Endothelial cell of umbilical vein (primary cell): ENCODE measurements at regions not wholly inside any gene's neighbourhood (a gene's known extent, or its start where the extent isn't known, plus 50 kb on each side); places are given as distances from the start of the nearest gene placed in this dataset.

Experiments
- BruUV-seq: library from RNA; stranded (reverse); fragments of 400-500 nt; replicated peaks from 2 replicates; lab custom pipeline; 2021; lab: Mats Ljungman, UMichigan
- CTCF ChIA-PET: fragments of 300-600, 350-600 bp; sonication (Branson Sonifier 250); formaldehyde crosslinking; loops from one replicate; lab custom pipeline; 2021; ENCODE audit warnings: antibody characterized with exemption, inconsistent platforms; lab: Charles Lee
- POLR2A ChIA-PET: fragments of 300-600, 350-600 bp; sonication (Branson Sonifier 250); formaldehyde crosslinking; loops from one replicate; lab custom pipeline; 2021; ENCODE audit warnings: antibody characterized with exemption, inconsistent platforms; lab: Charles Lee
- DNase-seq: peaks from one replicate; pipeline ENCODE4 v3.0.0-alpha.2; 2011; ENCODE audit warnings: low read depth, low spot score
- FAIRE-seq: peaks from 2 replicates; lab custom pipeline; 2011; peaks lifted over from hg19 to GRCh38; lab: Jason Lieb, UNC
- H2AFZ ChIP-seq: 2 replicates; pipeline ENCODE4 v1.6.0; 2012; ENCODE audit warnings: low read depth, low read length, control low read depth, inconsistent platforms
- H3K27ac ChIP-seq: 2 replicates; pipeline ENCODE4 v1.5.1; 2011; ENCODE audit warnings: low read depth, mild to moderate bottlenecking, control low read depth, low read length, moderate library complexity; ENCODE audit not compliant: insufficient read depth
- H3K27me3 ChIP-seq, 2 experiments: 2 replicates each; pipeline versions ENCODE4 v1.6.0 to v1.6.1; 2011; ENCODE audit warnings: low read length in 2 of 2, mixed read lengths in 1 of 2; ENCODE audit not compliant: control insufficient read depth in 2 of 2, insufficient read depth in 2 of 2
- H3K36me3 ChIP-seq, 2 experiments: 2 replicates in 1 of 2; 3 replicates in 1 of 2; pipeline ENCODE4 v1.5.1; 2011; ENCODE audit warnings: low read length in 2 of 2, mild to moderate bottlenecking in 1 of 2, moderate library complexity in 1 of 2; ENCODE audit not compliant: control insufficient read depth in 2 of 2, insufficient read depth in 2 of 2; ENCODE audit errors: extremely low read depth in 1 of 2
- H3K4me1 ChIP-seq: 3 replicates; pipeline ENCODE4 v1.5.1; 2011; ENCODE audit warnings: mild to moderate bottlenecking, low read length; ENCODE audit not compliant: control insufficient read depth, insufficient read depth; ENCODE audit errors: extremely low read depth
- H3K4me2 ChIP-seq: 2 replicates; pipeline ENCODE4 v1.6.1; 2011; ENCODE audit warnings: low read length, control low read depth, mixed read lengths; ENCODE audit not compliant: insufficient read depth
- H3K4me3 ChIP-seq, 3 experiments: fragments of 200-600 bp in 1 of 3; sonication (generic), shearing (Covaris generic) in 1 of 3; replicated peaks in 1 of 3; 2 replicates each; pipeline ENCODE4 v1.5.1; 2011 to 2016; ENCODE audit warnings: control low read depth in 3 of 3, low read length in 3 of 3, mild to moderate bottlenecking in 2 of 3, inconsistent platforms in 1 of 3, low read depth in 1 of 3, moderate library complexity in 1 of 3; ENCODE audit not compliant: insufficient read depth in 1 of 3
- H3K79me2 ChIP-seq: 2 replicates; pipeline ENCODE4 v1.6.0; 2012; ENCODE audit warnings: low read length, inconsistent platforms; ENCODE audit not compliant: control insufficient read depth, insufficient read depth
- H3K9ac ChIP-seq: replicated peaks from 2 replicates; pipeline ENCODE3; 2011; ENCODE audit warnings: low read length, control low read depth; ENCODE audit not compliant: insufficient read depth; ENCODE audit errors: extremely low read depth
- H3K9me1 ChIP-seq: replicated peaks from 3 replicates; pipeline ENCODE4 v1.6.0; 2011; ENCODE audit warnings: mild to moderate bottlenecking, low read length; ENCODE audit not compliant: control insufficient read depth, insufficient read depth; ENCODE audit errors: extremely low read depth
- H3K9me3 ChIP-seq: replicated peaks from 2 replicates; pipeline ENCODE4 v1.5.1; 2012; ENCODE audit warnings: low read length, inconsistent platforms; ENCODE audit not compliant: control insufficient read depth, insufficient read depth
- H4K20me1 ChIP-seq: replicated peaks from 2 replicates; pipeline ENCODE3; 2011; ENCODE audit warnings: mild to moderate bottlenecking, low read length; ENCODE audit not compliant: control insufficient read depth, insufficient read depth; ENCODE audit errors: extremely low read depth
- CTCF ChIP-seq, 2 donors: IDR thresholded peaks; 1 replicate in 1 of 2; 2 replicates in 1 of 2; pipeline ENCODE4 v1.5.1; 2011; ENCODE audit warnings: low read length in 2 of 2, mild to moderate bottlenecking in 2 of 2, moderate library complexity in 2 of 2, control low read depth in 1 of 2, inconsistent platforms in 1 of 2, low read depth in 1 of 2; ENCODE audit not compliant: insufficient read depth in 1 of 2; ENCODE audit errors: extremely low read depth in 1 of 2
- EZH2 ChIP-seq: IDR thresholded peaks from 2 replicates; pipeline ENCODE4 v1.6.1; 2012; ENCODE audit warnings: borderline replicate concordance, low read depth, mild to moderate bottlenecking, moderate library complexity, low read length, inconsistent platforms; ENCODE audit not compliant: severe bottlenecking
- FOS ChIP-seq: IDR thresholded peaks from 2 replicates; pipeline ENCODE4 v1.6.1; 2011; ENCODE audit warnings: mild to moderate bottlenecking, low read length, moderate library complexity, borderline replicate concordance; ENCODE audit not compliant: insufficient read depth
- GATA2 ChIP-seq: IDR thresholded peaks from 2 replicates; pipeline ENCODE4 v1.7.0; 2011; ENCODE audit warnings: low read depth, mild to moderate bottlenecking, moderate library complexity, mixed read lengths, low read length; ENCODE audit not compliant: insufficient read length, insufficient read depth
- JUN ChIP-seq: IDR thresholded peaks from 2 replicates; pipeline ENCODE4 v1.6.1; 2011; ENCODE audit warnings: borderline replicate concordance, low read depth; ENCODE audit not compliant: insufficient read length, insufficient read depth
- MAX ChIP-seq: IDR thresholded peaks from 2 replicates; pipeline ENCODE4 v1.6.1; 2011; ENCODE audit not compliant: insufficient read depth, insufficient read length
- MYC ChIP-seq: IDR thresholded peaks from one replicate; pipeline ENCODE4 v1.6.1; 2011; ENCODE audit warnings: mild to moderate bottlenecking, low read depth, low read length
- POLR2A ChIP-seq: IDR thresholded peaks from 2 replicates; pipeline ENCODE4 v1.6.1; 2012; ENCODE audit warnings: low read depth, mild to moderate bottlenecking, control low read depth, low read length
- POLR2AphosphoS5 ChIP-seq: IDR thresholded peaks from 2 replicates; pipeline ENCODE4 v1.6.1; 2012; ENCODE audit warnings: low read depth, mild to moderate bottlenecking, control low read depth, low read length, moderate library complexity; ENCODE audit not compliant: insufficient read depth
- dilution Hi-C: fragments of 300-500 bp; cut with MboI; formaldehyde crosslinking; loops from one replicate; pipeline ENCODE4 v1.15.0; 2019; ENCODE audit warnings: low sequenced_read_pairs; ENCODE audit not compliant: extremely low pct_ligation_motif_present
- intact Hi-C: fragments of 100-400 bp; cut with micrococcal nuclease; formaldehyde crosslinking; loops from one replicate; pipeline ENCODE4 v1.10.0; 2022

GRCh38 chr18:55744206-55744605 lies 156.2 kb upstream of the TCF4 start:
- POLR2A ChIA-PET: no interaction called here
- dilution Hi-C loops: no loop called here

More at GRCh38 chr18:55744206-55744605, 156.2 kb upstream of the TCF4 start:
- CTCF ChIA-PET: no interaction called here
- intact Hi-C loops: no loop called here
- DNase-seq (no peak), FAIRE-seq (no peak)
- Histone ChIP-seq H3K4me3 (no peak overlapping the region), H3K27me3 (no peaks in the 10 kb centered on the region), H3K9me1 (no peaks in the 10 kb centered on the region), H2AFZ (no peak overlapping the region), H4K20me1 (no peaks in the 10 kb centered on the region), H3K9ac (no peak overlapping the region), H3K4me2 (no peak overlapping the region), H3K4me1 (no peaks in the 10 kb centered on the region), H3K27ac (no peak overlapping the region), H3K79me2 (no peaks in the 10 kb centered on the region), H3K36me3 (no peaks in the 10 kb centered on the region), H3K9me3 (no peaks in the 10 kb centered on the region)
- no TSS peak for BruUV-seq
- no peak for TF ChIP-seq JUN
- TF ChIP-seq MYC: no peak
- TF ChIP-seq POLR2A: no peak
- no peak for TF ChIP-seq POLR2AphosphoS5
- TF ChIP-seq GATA2: no peak
- TF ChIP-seq MAX: no peak
- no peak for TF ChIP-seq EZH2
- no peak for TF ChIP-seq CTCF (IDR thresholded peaks at IDR 0.05; ENCODE audit: extremely low read depth in 1 of 2, insufficient read depth in 1 of 2, low read depth in 1 of 2, low read length in 2 of 2)
- TF ChIP-seq FOS: no peak
